22Rv1 (cell line): ENCODE measurements at regions not wholly inside any gene's neighbourhood (a gene's known extent, or its start where the extent isn't known, plus 50 kb on each side); places are given as distances from the start of the nearest gene placed in this dataset.

ENCODE experiments used
- ZFX ChIP-seq: fragments of 450-650 bp; IDR thresholded peaks from 2 replicates; pipeline ENCODE4 v1.6.1; 2017; ENCODE audit warnings: antibody characterized with exemption, borderline replicate concordance
- TF ChIP-seq, protein P1 (sequence below): fragments of 450-650 bp; IDR thresholded peaks from 2 replicates; pipeline ENCODE4 v1.5.1; 2017; ENCODE audit warnings: mild to moderate bottlenecking

DNA sequence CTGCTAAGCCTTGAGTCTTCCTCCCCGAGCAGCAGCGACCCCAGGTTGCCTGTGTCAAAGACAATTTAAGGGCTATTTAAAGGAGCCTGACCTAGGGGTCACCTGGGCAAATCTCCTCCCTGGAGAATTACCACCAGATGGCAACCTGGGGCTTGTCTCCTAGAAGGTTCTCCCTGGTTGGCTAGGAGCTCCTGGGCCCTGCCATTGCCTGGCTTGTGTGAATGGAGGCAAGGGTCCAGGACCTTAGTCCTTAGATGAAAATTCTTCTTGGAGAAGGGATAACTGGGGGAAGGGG lies 51.3 kb upstream of the TAC4 start:
- TF ChIP-seq, protein P1, sequence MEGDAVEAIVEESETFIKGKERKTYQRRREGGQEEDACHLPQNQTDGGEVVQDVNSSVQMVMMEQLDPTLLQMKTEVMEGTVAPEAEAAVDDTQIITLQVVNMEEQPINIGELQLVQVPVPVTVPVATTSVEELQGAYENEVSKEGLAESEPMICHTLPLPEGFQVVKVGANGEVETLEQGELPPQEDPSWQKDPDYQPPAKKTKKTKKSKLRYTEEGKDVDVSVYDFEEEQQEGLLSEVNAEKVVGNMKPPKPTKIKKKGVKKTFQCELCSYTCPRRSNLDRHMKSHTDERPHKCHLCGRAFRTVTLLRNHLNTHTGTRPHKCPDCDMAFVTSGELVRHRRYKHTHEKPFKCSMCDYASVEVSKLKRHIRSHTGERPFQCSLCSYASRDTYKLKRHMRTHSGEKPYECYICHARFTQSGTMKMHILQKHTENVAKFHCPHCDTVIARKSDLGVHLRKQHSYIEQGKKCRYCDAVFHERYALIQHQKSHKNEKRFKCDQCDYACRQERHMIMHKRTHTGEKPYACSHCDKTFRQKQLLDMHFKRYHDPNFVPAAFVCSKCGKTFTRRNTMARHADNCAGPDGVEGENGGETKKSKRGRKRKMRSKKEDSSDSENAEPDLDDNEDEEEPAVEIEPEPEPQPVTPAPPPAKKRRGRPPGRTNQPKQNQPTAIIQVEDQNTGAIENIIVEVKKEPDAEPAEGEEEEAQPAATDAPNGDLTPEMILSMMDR, result peak; percentile 21; the same call in 1 of the 2 replicates
- TF ChIP-seq ZFX, result no peak
